Adrenal gland (tissue), 9 donors: ENCODE measurements at regions not wholly inside any gene's neighbourhood (a gene's known extent, or its start where the extent isn't known, plus 50 kb on each side); places are given as distances from the start of the nearest gene placed in this dataset.

Source experiments
- DNase-seq, 7 donors: peaks; one replicate each; pipeline ENCODE4 v3.0.0-alpha.2; 2019 to 2020
- H3K27ac ChIP-seq, 5 donors: fragments of 200-600 bp; sonication (generic) in 4 of 5; 1 replicate in 3 of 5; 2 replicates in 2 of 5; pipeline versions ENCODE4 v1.5.1 to v1.8.0; 2016 to 2020; ENCODE audit warnings: mild to moderate bottlenecking in 1 of 5
- H3K27me3 ChIP-seq: fragments of 200-600 bp; 2 replicates; pipeline ENCODE4 v1.8.0; 2021
- H3K36me3 ChIP-seq, 2 donors: fragments of 200-600 bp; replicated peaks in 1 of 2; 1 replicate in 1 of 2; 2 replicates in 1 of 2; pipeline versions ENCODE4 v1.5.1 to v1.8.0; 2018 to 2022
- H3K4me1 ChIP-seq, 2 donors: fragments of 200-600 bp; replicated peaks in 1 of 2; 1 replicate in 1 of 2; 2 replicates in 1 of 2; pipeline versions ENCODE4 v1.5.1 to v1.8.0; 2018 to 2021
- H3K4me3 ChIP-seq, 4 donors: fragments of 200-600 bp; sonication (generic) in 3 of 4; one replicate each; pipeline ENCODE4 v1.5.1; 2016 to 2018
- H3K9me3 ChIP-seq, 3 donors: fragments of 200-600 bp; sonication (generic) in 1 of 3; replicated peaks in 1 of 3; 1 replicate in 2 of 3; 2 replicates in 1 of 3; pipeline versions ENCODE4 v1.5.1 to v1.8.0; 2016 to 2021
- CTCF ChIP-seq, 6 experiments: fragments of 450-650 bp in 4 of 6; fragments of 200-600 bp in 2 of 6; sonication (generic) in 1 of 6; IDR thresholded peaks; 1 replicate in 5 of 6; 2 replicates in 1 of 6; pipeline versions ENCODE4 v1.5.1 to v1.8.0; 2016 to 2021; ENCODE audit warnings: antibody characterized with exemption in 6 of 6, mild to moderate bottlenecking in 2 of 6, moderate library complexity in 1 of 6
- POLR2A ChIP-seq, 2 donors: fragments of 450-650 bp; IDR thresholded peaks; one replicate each; pipeline ENCODE4 v1.6.1; 2017; ENCODE audit warnings: antibody characterized with exemption in 2 of 2, mild to moderate bottlenecking in 2 of 2, moderate library complexity in 1 of 2
- whole genome bisulfite sequencing, 4 donors: extraction: QIAGEN DNeasy Blood & Tissue Kit in 2 of 4; methylation state at CpG; one replicate each; pipeline versions ENCODE4 v1.1.5 to v1.1.7; 2013 to 2017; 5-methylcytosine and 5-hydroxymethylcytosine counted together
- intact Hi-C, 2 donors: fragments of 100-400 bp; cut with DNase I; formaldehyde crosslinking; loops; one replicate each; pipeline versions ENCODE4 v1.14.1 to v1.15.0; 2022 to 2023
- donor health status: healthy with polysubstance abuse.
- donor health status: Bipolar disorder and iron deficiency.
- donor health status: DM: yes; HTN: yes; CAD: no.
- donor health status: DM: no; HTN: no; CAD: no.
- donor health status: DM: no; HTN: no; CAD: no.

DNA sequence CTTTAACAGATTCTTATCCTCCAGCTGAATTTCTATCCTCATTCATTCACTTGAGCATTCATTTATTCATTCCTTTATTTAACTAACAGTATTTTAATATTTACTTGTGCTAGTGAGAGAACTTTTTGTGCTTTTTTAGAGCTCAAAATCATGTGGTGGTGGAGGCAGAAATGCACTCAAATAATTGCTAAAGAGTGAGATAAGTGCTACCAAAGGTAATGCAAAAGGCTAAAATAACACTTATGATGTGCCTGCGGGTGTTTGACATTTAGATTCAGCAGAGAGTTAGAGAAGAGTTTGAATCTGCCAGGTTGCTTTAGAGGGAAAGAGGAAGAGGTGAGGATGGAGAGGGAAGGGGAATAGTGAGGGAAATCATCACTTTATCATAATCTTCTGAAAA is 431.5 kb upstream of the EDIL3 start:
- intact Hi-C loops = no loop called here
- no peaks in the 10 kb centered on the region for H3K9me3 ChIP-seq
- no peak for DNase-seq
- WGBS, 4 donors = 71 to 81% (median 78%) methylated on average over 1 of the region's 1 CpG
- H3K4me1 ChIP-seq = no peaks in the 10 kb centered on the region
- H3K36me3 ChIP-seq = no peaks in the 10 kb centered on the region
- no peak overlapping the region for H3K27ac ChIP-seq
- no peaks in the 10 kb centered on the region for H3K27me3 ChIP-seq
- TF ChIP-seq POLR2A (IDR thresholded peaks at IDR 0.05) (no peak), CTCF (IDR thresholded peaks at IDR 0.05) (no peak)
- no peak overlapping the region for H3K4me3 ChIP-seq

GRCh38 chr5:84805473-84805872 is 420.8 kb upstream of the EDIL3 start:
- no peaks in the 10 kb centered on the region for H3K36me3 ChIP-seq
- no peak for DNase-seq
- H3K4me1 ChIP-seq = no peaks in the 10 kb centered on the region
- H3K4me3 ChIP-seq = no peak overlapping the region
- no peak overlapping the region for H3K27ac ChIP-seq
- H3K9me3 ChIP-seq = no peaks in the 10 kb centered on the region
- intact Hi-C loops = no loop called here
- TF ChIP-seq CTCF (IDR thresholded peaks at IDR 0.05) (no peak), POLR2A (IDR thresholded peaks at IDR 0.05) (no peak)
- no peaks in the 10 kb centered on the region for H3K27me3 ChIP-seq

DNA sequence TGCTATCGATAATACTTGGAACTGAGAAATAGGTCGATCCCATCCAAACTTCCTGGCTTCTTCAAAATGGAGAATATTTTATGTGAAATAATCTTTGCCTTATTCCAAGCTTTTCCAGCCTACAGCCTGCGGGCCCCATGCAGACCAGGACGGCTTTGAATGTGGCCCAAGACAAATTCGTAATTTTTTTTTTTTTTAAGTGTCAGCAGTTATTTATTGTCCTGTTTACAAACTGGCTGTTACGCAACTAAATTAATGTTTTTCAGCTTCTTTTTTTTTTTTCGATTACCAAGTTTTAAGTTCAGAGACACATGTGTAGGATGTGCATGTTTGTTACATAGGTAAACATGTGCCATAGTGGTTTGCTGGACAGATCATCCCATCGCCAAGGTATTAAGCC is 411.7 kb upstream of the EDIL3 start:
- no peaks in the 10 kb centered on the region for H3K9me3 ChIP-seq
- H3K27ac ChIP-seq = no peak overlapping the region
- H3K4me3 ChIP-seq = no peak overlapping the region
- no peaks in the 10 kb centered on the region for H3K36me3 ChIP-seq
- H3K27me3 ChIP-seq = no peaks in the 10 kb centered on the region
- WGBS, 4 donors = 77 to 91% (median 87%) methylated on average over 8 of the region's 8 CpGs
- no peaks in the 10 kb centered on the region for H3K4me1 ChIP-seq
- TF ChIP-seq POLR2A (IDR thresholded peaks at IDR 0.05) (no peak), CTCF (IDR thresholded peaks at IDR 0.05) (no peak)
- intact Hi-C loops = no loop called here
- no peak for DNase-seq

DNA sequence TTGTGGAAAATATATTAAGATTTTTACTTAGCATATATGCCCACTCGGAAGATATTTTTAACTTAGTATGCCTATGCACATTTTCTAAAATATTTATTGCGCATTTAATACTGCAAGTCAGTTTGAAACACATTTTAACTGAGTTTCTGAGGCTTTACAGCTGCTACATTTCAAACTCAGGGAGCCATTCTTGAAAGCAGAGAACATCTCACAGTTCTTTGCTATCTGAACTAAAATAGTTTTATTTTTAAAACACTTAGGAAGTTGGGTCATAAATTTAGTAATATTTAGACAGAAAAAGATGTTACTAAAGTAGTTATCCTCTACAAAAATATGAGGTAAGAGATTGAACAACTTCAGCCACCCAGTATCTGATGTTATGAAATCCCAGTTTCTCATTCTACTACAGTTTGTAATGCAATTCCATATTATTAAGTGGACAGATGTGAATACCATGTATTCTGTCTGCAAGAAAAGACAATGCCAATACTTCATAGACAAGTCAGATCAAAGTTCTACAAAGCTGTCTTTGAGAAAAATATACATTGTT is 409.9 kb upstream of the EDIL3 start:
- no peak for DNase-seq
- TF ChIP-seq POLR2A (IDR thresholded peaks at IDR 0.05) = no peak
- no peak for TF ChIP-seq CTCF (IDR thresholded peaks at IDR 0.05)
- Histone ChIP-seq H3K36me3 (no peaks in the 10 kb centered on the region), H3K9me3 (no peaks in the 10 kb centered on the region), H3K27ac (no peak overlapping the region), H3K4me1 (no peaks in the 10 kb centered on the region), H3K27me3 (no peaks in the 10 kb centered on the region), H3K4me3 (no peak overlapping the region)
- 58 to 76% (median 74%) methylated on average over 2 of the region's 2 CpGs for WGBS, 4 donors
- intact Hi-C loops = no loop called here
